Kidney (tissue), 13 donors: ENCODE measurements at regions not wholly inside any gene's neighbourhood (a gene's known extent, or its start where the extent isn't known, plus 50 kb on each side); places are given as distances from the start of the nearest gene placed in this dataset.

ENCODE experiments used
- DNase-seq, 5 donors: peaks; one replicate each; pipeline ENCODE4 v3.0.0-alpha.2; 2013 to 2020
- FAIRE-seq: peaks from 2 replicates; lab custom pipeline; 2012; peaks lifted over from hg19 to GRCh38; lab: Jason Lieb, UNC
- H3K27ac ChIP-seq, 2 donors: one replicate each; pipeline ENCODE4 v1.7.0; 2013; ENCODE audit warnings: low read depth in 2 of 2, low read length in 2 of 2, inconsistent platforms in 1 of 2
- H3K27me3 ChIP-seq: one replicate; pipeline ENCODE4 v1.7.1; 2013; ENCODE audit warnings: low read length, inconsistent platforms; ENCODE audit not compliant: control insufficient read depth, insufficient read depth
- H3K36me3 ChIP-seq, 3 donors: one replicate each; pipeline versions ENCODE4 v1.7.0 to v1.7.1; 2013; ENCODE audit warnings: low read length in 3 of 3, control low read depth in 1 of 3, inconsistent platforms in 1 of 3; ENCODE audit not compliant: insufficient read depth in 3 of 3, control insufficient read depth in 2 of 3
- H3K4me1 ChIP-seq, 3 donors: one replicate each; pipeline versions ENCODE4 v1.7.0 to v1.7.1; 2013; ENCODE audit warnings: low read length in 3 of 3, inconsistent platforms in 1 of 3, low read depth in 1 of 3; ENCODE audit not compliant: control insufficient read depth in 2 of 3, insufficient read depth in 2 of 3
- H3K4me3 ChIP-seq, 3 donors: one replicate each; pipeline versions ENCODE4 v1.7.0 to v1.8.1; 2013; ENCODE audit warnings: low read length in 3 of 3, control low read depth in 1 of 3, inconsistent platforms in 1 of 3
- H3K9ac ChIP-seq, 3 donors: one replicate each; pipeline versions ENCODE4 v1.7.0 to v1.7.1; 2013; ENCODE audit warnings: low read length in 3 of 3, control low read depth in 1 of 3, inconsistent platforms in 1 of 3
- H3K9me3 ChIP-seq, 3 donors: one replicate each; pipeline versions ENCODE4 v1.7.0 to v1.7.1; 2013; ENCODE audit warnings: low read length in 3 of 3, control low read depth in 1 of 3, inconsistent platforms in 1 of 3; ENCODE audit not compliant: control insufficient read depth in 2 of 3, insufficient read depth in 1 of 3
- CTCF ChIP-seq: IDR thresholded peaks from 3 replicates; pipeline ENCODE4 v1.5.1; 2012; ENCODE audit warnings: mild to moderate bottlenecking, moderate library complexity, borderline replicate concordance; ENCODE audit not compliant: insufficient read depth; ENCODE audit errors: extremely low read depth
- intact Hi-C: fragments of 100-400 bp; cut with DNase I; formaldehyde crosslinking; loops from one replicate; pipeline ENCODE4 v1.11.1; 2022
- donor health status: control.
- donor health status: control.
- donor health status: control.
- donor health status: control.
- donor health status: control.
- donor health status: DM: yes; HTN: yes; CAD: no.
- donor health status: Normal renal cell carcinoma (clear cell type).

- H3K9ac ChIP-seq, result no peak overlapping the region
- FAIRE-seq (no peak), DNase-seq (no peak)
These were observed 1226.8 kb upstream of the MAP3K7 start for GRCh38 chr6:91813641-91814040.

DNA sequence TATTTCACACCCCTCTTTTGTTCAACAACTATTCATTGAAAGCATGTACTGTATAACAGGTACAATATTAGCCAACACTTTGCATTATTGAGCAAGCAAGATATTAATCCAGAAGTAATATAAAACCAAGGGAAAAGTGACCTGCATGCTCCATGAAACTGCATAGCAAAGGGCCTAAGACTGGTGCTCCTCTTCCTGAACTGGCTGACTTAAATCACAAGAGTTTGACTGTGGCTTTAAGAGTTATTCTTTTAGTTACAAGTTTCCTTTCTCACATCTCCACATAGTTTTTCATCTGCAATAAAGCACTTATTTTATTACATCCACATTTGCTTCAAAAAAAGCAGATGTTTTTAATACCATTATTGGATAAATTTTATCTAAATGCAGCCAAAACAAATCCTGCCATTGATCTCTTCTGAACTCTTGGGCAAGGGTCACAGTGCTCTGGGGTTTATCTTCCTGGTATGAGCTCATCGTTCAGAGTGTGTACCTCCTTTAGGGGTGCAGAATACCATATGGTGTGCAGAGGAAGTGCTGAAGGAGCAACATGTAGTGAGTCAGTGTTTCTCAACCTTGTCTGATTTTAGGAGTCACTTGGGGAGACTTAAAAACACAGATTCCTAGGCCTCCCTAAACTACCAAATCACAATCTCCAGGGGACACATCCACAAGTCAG is 1225.9 kb upstream of the MAP3K7 start:
- Histone ChIP-seq H3K9ac (no peak overlapping the region), H3K9me3 (no peaks in the 10 kb centered on the region), H3K27me3 (no peaks in the 10 kb centered on the region), H3K27ac (no peak overlapping the region), H3K4me3 (no peak overlapping the region), H3K4me1 (no peaks in the 10 kb centered on the region), H3K36me3 (no peaks in the 10 kb centered on the region)
- peak in 2 of 5 donors; percentile 14 to 40 for DNase-seq
- no peak for TF ChIP-seq CTCF
- FAIRE-seq, result no peak
- intact Hi-C loops, result no loop called here

More at GRCh38 chr6:91813641-91814040, 1226.8 kb upstream of the MAP3K7 start:
- TF ChIP-seq CTCF, result no peak
- H3K36me3 ChIP-seq, result no peaks in the 10 kb centered on the region
- no peaks in the 10 kb centered on the region for H3K9me3 ChIP-seq
- H3K4me1 ChIP-seq, result no peaks in the 10 kb centered on the region
- no peaks in the 10 kb centered on the region for H3K27me3 ChIP-seq
- no peak overlapping the region for H3K4me3 ChIP-seq
- intact Hi-C loops, result no loop called here
- H3K27ac ChIP-seq, result no peak overlapping the region

DNA sequence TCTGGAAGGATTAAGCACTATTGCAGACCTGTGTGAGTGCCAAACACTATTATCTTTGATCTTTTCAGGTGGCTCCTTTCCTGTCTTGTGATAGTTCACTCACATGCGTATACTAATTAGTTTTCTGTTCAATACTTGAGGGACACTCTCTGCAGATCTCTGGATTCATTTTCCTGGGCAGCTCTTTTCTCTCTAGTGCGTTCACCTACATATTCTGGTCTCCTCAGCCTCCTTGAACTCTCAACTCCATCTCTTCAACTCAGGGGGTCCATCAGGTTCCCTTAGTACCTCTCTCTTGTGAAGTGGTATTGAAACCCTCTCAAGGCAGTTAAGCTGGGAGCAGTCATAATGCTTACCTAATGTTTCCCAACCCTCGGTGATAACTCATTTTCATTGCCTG is 1218.1 kb upstream of the MAP3K7 start:
- intact Hi-C loops, result no loop called here

More for the DNA sequence above, 1218.1 kb upstream of the MAP3K7 start:
- TF ChIP-seq CTCF, result no peak
- Histone ChIP-seq H3K27ac (no peak overlapping the region), H3K27me3 (no peaks in the 10 kb centered on the region), H3K9me3 (no peaks in the 10 kb centered on the region), H3K4me1 (no peaks in the 10 kb centered on the region), H3K9ac (no peak overlapping the region), H3K36me3 (no peaks in the 10 kb centered on the region), H3K4me3 (no peak overlapping the region)
- DNase-seq (no peak), FAIRE-seq (no peak)
